Astrocyte (in vitro differentiated cells and primary cell): ENCODE measurements at regions not wholly inside any gene's neighbourhood (a gene's known extent, or its start where the extent isn't known, plus 50 kb on each side); places are given as distances from the start of the nearest gene placed in this dataset.

Source experiments
- EZH2 ChIP-seq: IDR thresholded peaks from 2 replicates; pipeline ENCODE4 v1.6.1; 2012; ENCODE audit warnings: mild to moderate bottlenecking, low read length, inconsistent platforms; ENCODE audit not compliant: insufficient read depth
- TF ChIP-seq, protein P1 (sequence below): IDR thresholded peaks from 2 replicates; pipeline ENCODE4 v1.5.1; 2011; ENCODE audit warnings: low read depth, mild to moderate bottlenecking, inconsistent platforms, low read length, moderate library complexity; ENCODE audit not compliant: insufficient read depth

DNA sequence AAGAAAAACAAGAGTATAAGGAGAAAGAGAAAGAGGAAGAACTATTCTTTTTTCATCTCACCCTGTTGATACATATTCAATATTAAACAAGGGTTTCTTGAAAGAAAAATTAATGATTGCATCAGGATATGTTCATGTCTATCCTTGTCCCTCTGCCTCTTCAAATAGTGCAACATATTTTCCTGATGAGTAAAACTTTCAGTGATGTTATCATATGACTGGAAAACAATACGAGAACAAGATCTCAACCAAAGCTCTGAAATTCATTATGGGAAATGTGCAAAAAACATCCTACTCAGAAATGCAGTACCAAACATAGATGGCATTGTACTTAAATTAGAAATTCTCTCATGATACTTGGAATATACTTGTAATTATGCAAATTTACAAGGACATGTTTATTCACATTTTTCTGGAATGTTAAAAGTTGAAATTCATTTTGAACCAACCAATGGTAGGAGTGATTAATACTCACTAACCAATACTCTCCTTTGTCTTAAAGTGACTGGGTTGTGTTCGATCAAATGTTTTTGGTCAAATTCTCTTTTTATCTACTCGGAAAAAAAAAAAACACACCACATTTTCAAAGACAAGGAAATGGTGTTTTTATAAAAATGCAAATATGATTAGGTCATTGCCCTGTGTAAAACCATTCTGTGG lies 148.9 kb upstream of the GULP1 start:
- TF ChIP-seq, protein P1, sequence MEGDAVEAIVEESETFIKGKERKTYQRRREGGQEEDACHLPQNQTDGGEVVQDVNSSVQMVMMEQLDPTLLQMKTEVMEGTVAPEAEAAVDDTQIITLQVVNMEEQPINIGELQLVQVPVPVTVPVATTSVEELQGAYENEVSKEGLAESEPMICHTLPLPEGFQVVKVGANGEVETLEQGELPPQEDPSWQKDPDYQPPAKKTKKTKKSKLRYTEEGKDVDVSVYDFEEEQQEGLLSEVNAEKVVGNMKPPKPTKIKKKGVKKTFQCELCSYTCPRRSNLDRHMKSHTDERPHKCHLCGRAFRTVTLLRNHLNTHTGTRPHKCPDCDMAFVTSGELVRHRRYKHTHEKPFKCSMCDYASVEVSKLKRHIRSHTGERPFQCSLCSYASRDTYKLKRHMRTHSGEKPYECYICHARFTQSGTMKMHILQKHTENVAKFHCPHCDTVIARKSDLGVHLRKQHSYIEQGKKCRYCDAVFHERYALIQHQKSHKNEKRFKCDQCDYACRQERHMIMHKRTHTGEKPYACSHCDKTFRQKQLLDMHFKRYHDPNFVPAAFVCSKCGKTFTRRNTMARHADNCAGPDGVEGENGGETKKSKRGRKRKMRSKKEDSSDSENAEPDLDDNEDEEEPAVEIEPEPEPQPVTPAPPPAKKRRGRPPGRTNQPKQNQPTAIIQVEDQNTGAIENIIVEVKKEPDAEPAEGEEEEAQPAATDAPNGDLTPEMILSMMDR: no peak
- TF ChIP-seq EZH2: no peak
